ENCODE measurements at regions not wholly inside any gene's neighbourhood (a gene's known extent, or its start where the extent isn't known, plus 50 kb on each side); places are given as distances from the start of the nearest gene placed in this dataset.

DNA sequence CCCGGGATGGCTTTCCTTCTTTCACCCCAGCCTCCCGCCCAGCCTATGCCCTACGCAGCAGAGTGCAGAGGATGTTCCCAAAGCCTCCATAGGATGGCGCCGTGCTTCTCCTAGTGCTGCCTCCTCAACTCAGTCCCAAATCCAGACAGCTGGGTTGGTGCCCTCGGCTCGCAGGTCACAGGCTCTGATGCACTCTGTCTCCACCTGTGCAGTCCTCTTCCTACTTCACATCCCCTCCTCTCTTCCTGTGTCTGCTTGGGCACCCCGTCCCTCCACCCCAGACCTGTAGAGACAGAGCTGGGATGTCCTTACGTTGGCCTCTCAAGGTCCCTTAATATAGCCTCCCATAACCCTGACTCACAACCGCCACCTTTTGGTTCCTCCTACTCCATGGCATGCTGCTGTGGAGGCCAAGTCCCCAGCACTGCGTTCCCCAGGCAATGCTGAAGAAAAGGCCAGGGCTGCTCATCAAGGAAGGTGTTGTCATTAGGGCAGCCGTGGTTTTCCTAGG lies 314.4 kb downstream of the GADD45G start:
- no peaks in the 10 kb centered on the region for H3K36me3 ChIP-seq
- no peaks in the 10 kb centered on the region for H3K4me1 ChIP-seq
- TF ChIP-seq, protein P1, sequence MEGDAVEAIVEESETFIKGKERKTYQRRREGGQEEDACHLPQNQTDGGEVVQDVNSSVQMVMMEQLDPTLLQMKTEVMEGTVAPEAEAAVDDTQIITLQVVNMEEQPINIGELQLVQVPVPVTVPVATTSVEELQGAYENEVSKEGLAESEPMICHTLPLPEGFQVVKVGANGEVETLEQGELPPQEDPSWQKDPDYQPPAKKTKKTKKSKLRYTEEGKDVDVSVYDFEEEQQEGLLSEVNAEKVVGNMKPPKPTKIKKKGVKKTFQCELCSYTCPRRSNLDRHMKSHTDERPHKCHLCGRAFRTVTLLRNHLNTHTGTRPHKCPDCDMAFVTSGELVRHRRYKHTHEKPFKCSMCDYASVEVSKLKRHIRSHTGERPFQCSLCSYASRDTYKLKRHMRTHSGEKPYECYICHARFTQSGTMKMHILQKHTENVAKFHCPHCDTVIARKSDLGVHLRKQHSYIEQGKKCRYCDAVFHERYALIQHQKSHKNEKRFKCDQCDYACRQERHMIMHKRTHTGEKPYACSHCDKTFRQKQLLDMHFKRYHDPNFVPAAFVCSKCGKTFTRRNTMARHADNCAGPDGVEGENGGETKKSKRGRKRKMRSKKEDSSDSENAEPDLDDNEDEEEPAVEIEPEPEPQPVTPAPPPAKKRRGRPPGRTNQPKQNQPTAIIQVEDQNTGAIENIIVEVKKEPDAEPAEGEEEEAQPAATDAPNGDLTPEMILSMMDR (IDR thresholded peaks at IDR 0.05): no peak
- no peaks in the 10 kb centered on the region for H3K9me3 ChIP-seq
- intact Hi-C loops (cut with DNase I): no loop called here
- H3K4me3 ChIP-seq: no peak overlapping the region
- DNase-seq (ENCODE audit: low spot score in 2 of 2): no peak
- no peaks in the 10 kb centered on the region for H3K27me3 ChIP-seq
- H3K27ac ChIP-seq: no peak overlapping the region

DNA sequence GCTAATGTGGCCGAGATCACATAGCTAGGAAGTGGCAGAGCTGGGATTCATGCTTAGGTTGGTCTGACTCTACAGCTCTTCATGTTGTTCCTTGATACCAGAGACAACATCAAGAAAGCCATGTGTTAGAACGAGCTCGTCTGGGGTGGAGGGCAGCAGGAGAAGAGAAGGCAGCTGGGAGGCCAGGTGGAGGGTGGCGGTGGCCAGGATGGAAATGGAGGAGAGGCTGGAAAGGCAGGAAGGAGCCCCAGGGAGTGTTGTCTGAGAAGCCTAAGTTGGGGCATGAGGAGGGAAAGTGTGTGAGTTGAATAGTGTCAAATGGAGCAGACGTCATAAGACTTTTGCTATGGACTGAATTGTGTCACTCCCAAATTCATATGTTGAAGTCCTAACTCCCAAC lies 315.3 kb downstream of the GADD45G start:
- H3K4me1 ChIP-seq: no peaks in the 10 kb centered on the region
- no peak overlapping the region for H3K4me3 ChIP-seq
- no peaks in the 10 kb centered on the region for H3K9me3 ChIP-seq
- H3K36me3 ChIP-seq: no peaks in the 10 kb centered on the region
- no peak overlapping the region for H3K27ac ChIP-seq
- H3K27me3 ChIP-seq: no peaks in the 10 kb centered on the region
- TF ChIP-seq, protein P1 (IDR thresholded peaks at IDR 0.05): no peak
- intact Hi-C loops (cut with DNase I): no loop called here
- DNase-seq (ENCODE audit: low spot score in 2 of 2): no peak

DNA sequence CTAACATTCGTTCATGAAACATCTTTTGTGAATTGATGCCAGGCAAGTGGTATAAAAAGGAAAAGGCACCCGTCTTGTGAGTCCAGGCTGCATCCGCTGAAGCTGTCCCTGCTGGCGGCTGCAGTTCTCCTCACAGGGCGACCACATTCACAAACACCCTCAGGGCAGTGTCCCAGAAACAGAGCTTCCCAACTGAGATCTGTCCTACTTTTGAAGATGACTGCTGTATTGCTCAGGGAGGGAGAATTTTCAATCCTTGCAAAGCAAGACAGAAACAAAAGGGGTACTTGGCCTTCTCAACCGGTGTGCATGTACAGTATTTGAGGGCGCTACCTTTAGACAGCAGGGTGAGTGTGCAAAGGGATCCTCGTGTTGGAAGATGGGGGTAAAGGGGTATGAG lies 316.1 kb downstream of the GADD45G start:
- Histone ChIP-seq H3K27me3 (no peaks in the 10 kb centered on the region), H3K4me3 (no peak overlapping the region), H3K4me1 (no peaks in the 10 kb centered on the region), H3K9me3 (no peaks in the 10 kb centered on the region), H3K27ac (no peak overlapping the region), H3K36me3 (no peaks in the 10 kb centered on the region)
- no peak for DNase-seq (ENCODE audit: low spot score in 2 of 2)
- TF ChIP-seq, protein P1 (IDR thresholded peaks at IDR 0.05): no peak
- intact Hi-C loops (cut with DNase I): no loop called here

DNA sequence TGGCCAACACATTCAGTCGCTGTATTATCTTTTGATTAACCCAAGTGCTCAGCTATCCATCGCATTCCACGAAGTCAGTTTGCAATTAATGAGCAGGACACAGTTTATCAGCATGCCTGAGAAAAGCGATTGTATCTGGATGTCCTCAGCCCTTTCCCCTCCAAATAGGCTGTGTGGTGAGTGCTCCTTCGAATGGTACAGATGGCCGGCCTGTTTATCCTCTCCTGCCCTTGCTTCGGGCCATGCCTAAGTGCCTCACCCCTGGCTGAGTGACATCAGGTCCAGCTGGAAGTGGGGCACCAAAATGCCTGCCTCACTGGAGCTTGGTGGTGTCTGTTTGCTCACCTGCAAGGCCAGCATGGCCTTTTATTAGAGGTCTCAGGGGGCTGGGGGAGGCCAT lies 317.3 kb downstream of the GADD45G start:
- H3K4me3 ChIP-seq: no peak overlapping the region
- no peak for DNase-seq (ENCODE audit: low spot score in 2 of 2)
- H3K27me3 ChIP-seq: no peaks in the 10 kb centered on the region
- no peak overlapping the region for H3K27ac ChIP-seq
- no peaks in the 10 kb centered on the region for H3K36me3 ChIP-seq
- no peaks in the 10 kb centered on the region for H3K9me3 ChIP-seq
- intact Hi-C loops (cut with DNase I): no loop called here
- TF ChIP-seq, protein P1 (IDR thresholded peaks at IDR 0.05): no peak
- H3K4me1 ChIP-seq: peaks cover 0 to 6% of the 10 kb centered on the region in 2 donors

DNA sequence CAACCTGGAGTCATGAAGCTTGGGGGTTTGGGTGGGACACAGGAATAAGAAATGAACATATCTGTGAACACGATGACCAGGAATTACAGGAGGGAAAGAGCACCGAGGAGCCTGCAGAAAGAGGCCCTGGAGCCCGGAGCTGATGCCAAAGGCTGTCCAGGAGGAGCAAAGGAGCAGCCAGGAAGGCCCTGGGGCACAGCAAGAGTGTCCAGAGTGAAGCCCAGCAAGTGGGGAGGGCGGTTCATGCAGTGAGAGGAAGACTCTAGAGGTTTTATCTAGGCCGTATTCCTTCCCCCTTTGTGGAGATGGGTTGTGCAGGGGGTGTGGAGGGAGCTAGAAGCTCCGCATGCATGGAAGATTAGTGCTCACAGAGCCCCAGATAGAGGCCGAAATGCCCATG lies 318.4 kb downstream of the GADD45G start:
- Histone ChIP-seq H3K4me3 (no peak overlapping the region), H3K36me3 (no peaks in the 10 kb centered on the region), H3K27ac (no peak overlapping the region), H3K27me3 (no peaks in the 10 kb centered on the region), H3K4me1 (peaks cover 0 to 6% of the 10 kb centered on the region in 2 donors), H3K9me3 (no peaks in the 10 kb centered on the region)
- intact Hi-C loops (cut with DNase I): no loop called here
- no peak for DNase-seq (ENCODE audit: low spot score in 2 of 2)
- TF ChIP-seq, protein P1 (IDR thresholded peaks at IDR 0.05): no peak

DNA sequence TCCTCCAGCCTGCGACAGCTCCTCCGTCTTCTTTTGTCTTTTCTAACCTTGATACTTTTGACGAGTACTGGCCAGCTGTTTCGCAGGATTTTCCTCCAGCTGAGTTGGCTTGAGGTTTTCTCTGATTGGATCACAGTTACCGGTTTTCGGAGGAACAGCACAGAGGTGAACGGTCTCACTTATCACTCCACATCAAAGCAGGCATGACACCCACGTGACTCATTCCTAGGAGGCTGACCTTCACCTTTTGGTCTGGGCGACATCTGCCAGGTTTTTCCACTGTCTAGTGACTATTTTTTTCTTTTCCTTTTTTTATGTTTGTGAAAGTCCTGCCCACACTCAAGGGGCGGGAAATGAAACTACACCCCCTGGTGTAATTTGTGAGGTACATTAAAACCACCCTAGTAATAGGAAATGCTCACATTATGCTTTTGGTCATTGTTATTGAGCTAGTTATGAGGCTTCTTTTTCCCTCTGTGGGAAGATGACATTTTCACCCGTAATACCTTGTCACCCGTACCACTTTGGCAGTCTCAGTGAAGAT lies 319.2 kb downstream of the GADD45G start:
- Histone ChIP-seq H3K27me3 (no peaks in the 10 kb centered on the region), H3K27ac (no peak overlapping the region), H3K9me3 (no peaks in the 10 kb centered on the region), H3K36me3 (no peaks in the 10 kb centered on the region), H3K4me1 (peaks cover 0 to 6% of the 10 kb centered on the region in 2 donors), H3K4me3 (no peak overlapping the region)
- intact Hi-C loops (cut with DNase I): no loop called here
- TF ChIP-seq, protein P1 (IDR thresholded peaks at IDR 0.05): no peak
- DNase-seq (ENCODE audit: low spot score in 2 of 2): no peak

Data from ascending aorta (tissue), 2 donors.